Choroid plexus epithelial cell (primary cell): ENCODE measurements at regions not wholly inside any gene's neighbourhood (a gene's known extent, or its start where the extent isn't known, plus 50 kb on each side); places are given as distances from the start of the nearest gene placed in this dataset.

Source experiments
- DNase-seq: peaks from one replicate; pipeline ENCODE4 v3.0.0-alpha.2; 2010; ENCODE audit warnings: low read depth
- H3K4me3 ChIP-seq: 2 replicates; pipeline ENCODE4 v1.5.1; 2011; ENCODE audit warnings: low read depth, mild to moderate bottlenecking, control low read depth, low read length, moderate library complexity
- CTCF ChIP-seq: conservative IDR thresholded peaks from 2 replicates; pipeline ENCODE4 v1.5.1; 2011; ENCODE audit warnings: low read depth, mild to moderate bottlenecking, control low read depth, inconsistent platforms, low read length, moderate library complexity

- no peak overlapping the region for H3K4me3 ChIP-seq
- peak; percentile 17 for DNase-seq
- no peak for TF ChIP-seq CTCF
These were observed 425.9 kb downstream of the SLITRK6 start for GRCh38 chr13:85373322-85373721.

- no peak overlapping the region for H3K4me3 ChIP-seq
- no peak for TF ChIP-seq CTCF
- no peak for DNase-seq
These were observed 428.0 kb downstream of the SLITRK6 start for GRCh38 chr13:85371254-85371653.

DNA sequence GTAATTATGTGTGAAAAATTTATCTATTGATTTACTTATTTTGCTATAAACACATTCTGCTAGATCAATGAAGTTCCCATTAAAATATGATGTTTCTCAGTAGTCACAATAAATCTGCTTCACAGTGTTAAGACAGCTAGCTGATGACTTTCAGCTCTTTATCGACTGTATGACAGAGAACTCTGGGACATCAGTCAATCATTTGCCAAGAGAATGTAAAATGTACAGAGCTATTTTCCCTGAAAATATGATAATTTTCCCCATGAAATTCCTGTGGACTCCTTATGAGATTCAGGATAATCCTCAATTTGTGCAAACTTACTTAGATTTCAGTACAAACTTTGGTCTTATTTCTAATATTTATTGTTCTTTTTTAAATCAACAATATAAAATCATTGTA is 430.5 kb downstream of the SLITRK6 start:
- H3K4me3 ChIP-seq, result no peak overlapping the region
- no peak for DNase-seq
- TF ChIP-seq CTCF, result no peak

DNA sequence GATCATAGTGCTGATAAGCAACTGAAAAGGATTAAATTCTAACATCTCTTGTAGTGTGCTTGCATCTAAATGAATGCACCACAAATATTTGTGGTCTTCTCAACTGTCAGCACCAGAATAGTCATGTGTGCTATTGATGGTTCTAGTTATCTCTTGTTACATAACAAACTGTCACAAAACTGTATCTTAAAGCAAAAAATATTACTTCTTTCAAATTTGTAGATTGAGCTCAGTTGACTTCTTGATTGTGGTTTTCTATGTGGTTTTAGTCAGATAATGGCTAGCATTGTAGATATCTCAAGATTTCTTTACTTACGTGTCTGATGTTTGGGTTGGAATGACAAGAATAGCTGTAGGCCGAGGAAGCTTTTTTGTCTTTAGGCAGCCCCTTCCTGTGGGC is 431.3 kb downstream of the SLITRK6 start:
- DNase-seq, result peak; percentile 83
- no peak overlapping the region for H3K4me3 ChIP-seq
- TF ChIP-seq CTCF, result no peak

DNA sequence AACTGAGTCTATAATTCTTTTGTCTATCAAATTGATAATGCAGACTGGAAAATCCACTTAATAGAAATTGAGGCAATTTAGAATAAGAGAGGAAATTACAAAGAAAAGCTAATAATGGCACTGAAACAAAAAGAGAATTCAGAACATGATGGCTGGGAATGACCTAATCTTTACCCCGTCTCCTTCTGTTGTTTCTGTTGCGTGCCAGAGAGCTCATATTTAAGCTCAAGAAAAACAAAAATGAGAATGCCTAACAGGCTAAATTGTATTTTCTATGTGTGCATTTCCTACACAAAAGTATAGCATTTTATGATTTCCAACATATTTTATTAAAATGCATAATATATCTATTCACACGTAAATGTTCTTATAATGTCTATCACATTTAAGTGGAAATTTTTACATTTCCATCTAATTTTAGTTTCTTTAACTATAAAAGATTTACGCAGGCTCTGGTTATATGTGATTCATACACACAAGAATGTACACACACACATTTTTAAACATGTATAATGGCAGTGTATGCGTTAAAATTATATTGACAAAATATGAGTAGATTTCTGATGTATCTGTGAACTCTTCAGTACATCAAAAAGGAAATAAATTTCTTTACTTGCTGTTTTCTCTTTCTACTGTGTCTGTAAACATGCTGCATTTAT is 432.3 kb downstream of the SLITRK6 start:
- no peak for TF ChIP-seq CTCF

DNA sequence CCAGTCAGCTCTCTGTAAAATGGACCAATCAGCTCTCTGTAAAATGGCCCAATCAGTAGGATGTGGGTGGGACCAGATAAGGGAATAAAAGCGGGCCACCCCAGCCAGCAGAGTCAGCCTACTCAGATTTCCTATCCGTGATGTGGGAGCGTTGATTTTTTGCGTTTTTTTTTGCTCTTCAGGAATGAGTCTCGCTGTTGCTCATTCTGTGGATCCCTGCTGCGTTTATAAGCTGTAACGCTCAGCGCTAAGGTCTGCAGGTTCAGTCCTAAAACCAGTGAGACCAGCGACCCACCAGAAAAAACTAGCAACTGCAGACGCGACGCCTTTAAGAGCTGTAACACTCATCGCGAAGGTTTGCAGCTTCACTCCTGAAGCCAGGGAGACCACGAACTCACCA is 435.7 kb downstream of the SLITRK6 start:
- TF ChIP-seq CTCF, result no peak
- DNase-seq, result no peak
- no peak overlapping the region for H3K4me3 ChIP-seq

More for the DNA sequence above, 432.3 kb downstream of the SLITRK6 start:
- H3K4me3 ChIP-seq, result no peak overlapping the region
- peak; percentile 59 for DNase-seq

- no peak overlapping the region for H3K4me3 ChIP-seq
- TF ChIP-seq CTCF, result no peak
- DNase-seq, result no peak
These were observed 436.2 kb downstream of the SLITRK6 start for GRCh38 chr13:85362980-85363379.
